ENCODE measurements at regions not wholly inside any gene's neighbourhood (a gene's known extent, or its start where the extent isn't known, plus 50 kb on each side); places are given as distances from the start of the nearest gene placed in this dataset.

DNA sequence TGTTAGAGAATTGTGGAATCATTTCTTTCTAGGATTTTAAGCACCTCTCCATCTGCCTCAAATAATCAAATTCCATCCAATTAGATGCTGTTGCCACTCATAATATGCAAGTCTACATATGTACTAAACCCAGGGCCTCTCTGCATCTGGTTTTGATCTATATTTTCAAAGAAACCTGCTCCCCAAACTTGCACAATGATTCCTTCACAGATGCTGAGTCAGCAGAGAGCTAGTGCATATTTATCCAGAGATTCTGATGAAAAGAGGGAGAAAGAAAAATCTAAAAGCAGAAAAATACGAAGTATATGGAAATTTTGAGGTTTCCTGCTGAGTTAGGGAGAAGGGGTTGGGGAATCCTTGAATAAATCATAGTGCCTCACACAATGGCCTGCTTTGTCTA, 235.1 kb upstream of the RBFOX1 start:
- TF ChIP-seq, protein P1, sequence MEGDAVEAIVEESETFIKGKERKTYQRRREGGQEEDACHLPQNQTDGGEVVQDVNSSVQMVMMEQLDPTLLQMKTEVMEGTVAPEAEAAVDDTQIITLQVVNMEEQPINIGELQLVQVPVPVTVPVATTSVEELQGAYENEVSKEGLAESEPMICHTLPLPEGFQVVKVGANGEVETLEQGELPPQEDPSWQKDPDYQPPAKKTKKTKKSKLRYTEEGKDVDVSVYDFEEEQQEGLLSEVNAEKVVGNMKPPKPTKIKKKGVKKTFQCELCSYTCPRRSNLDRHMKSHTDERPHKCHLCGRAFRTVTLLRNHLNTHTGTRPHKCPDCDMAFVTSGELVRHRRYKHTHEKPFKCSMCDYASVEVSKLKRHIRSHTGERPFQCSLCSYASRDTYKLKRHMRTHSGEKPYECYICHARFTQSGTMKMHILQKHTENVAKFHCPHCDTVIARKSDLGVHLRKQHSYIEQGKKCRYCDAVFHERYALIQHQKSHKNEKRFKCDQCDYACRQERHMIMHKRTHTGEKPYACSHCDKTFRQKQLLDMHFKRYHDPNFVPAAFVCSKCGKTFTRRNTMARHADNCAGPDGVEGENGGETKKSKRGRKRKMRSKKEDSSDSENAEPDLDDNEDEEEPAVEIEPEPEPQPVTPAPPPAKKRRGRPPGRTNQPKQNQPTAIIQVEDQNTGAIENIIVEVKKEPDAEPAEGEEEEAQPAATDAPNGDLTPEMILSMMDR (IDR thresholded peaks at IDR 0.05), result no peak
- TF ChIP-seq EP300 (IDR thresholded peaks at IDR 0.05), result no peak
